ENCODE measurements at regions not wholly inside any gene's neighbourhood (a gene's known extent, or its start where the extent isn't known, plus 50 kb on each side); places are given as distances from the start of the nearest gene placed in this dataset.
A peak's percentile ranks its signal among the peaks of the same experiment; 100 is the strongest.

DNA sequence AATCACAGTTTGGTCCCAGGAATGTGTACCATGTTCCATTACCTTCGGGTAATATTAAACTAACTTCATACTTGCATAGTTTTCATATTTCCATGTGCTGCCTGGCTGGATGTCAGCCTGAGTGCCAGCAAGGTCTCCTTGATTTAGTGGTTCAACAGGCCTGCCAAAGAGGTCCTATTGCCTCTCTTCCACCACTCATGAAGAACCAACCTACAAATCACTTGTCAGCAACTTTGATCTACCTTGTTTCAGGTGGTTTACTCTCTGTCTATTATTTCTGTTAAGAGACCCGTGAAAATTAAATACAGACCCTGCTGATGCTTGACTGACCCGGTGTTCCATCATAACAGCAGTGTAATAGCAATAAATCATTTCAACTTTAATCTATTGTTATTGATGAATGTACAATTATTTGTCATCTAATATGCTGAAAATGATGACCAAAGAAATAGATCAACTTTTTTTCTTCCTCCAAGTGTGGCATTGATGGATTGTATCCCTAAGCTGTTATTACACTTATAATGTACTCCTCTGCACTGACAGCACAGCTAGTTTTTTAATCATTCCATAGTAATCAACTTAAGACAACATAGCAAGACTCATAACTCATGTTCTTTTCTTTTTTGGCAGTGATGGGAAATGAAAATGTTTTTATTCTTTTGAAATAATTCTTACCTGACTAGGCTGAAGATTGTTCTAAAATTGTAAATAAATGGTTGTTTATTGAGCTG lies 1220.2 kb upstream of the ACVR2A start:
- Histone ChIP-seq H3K4me1 (ENCODE audit: control insufficient read depth in 2 of 3, insufficient read depth in 2 of 3, low read depth in 1 of 3, low read length in 3 of 3) (peaks cover 0 to 6% (median 0%) of the 10 kb centered on the region in 3 donors), H3K9ac (ENCODE audit: low read length in 3 of 3) (no peak overlapping the region), H3K27me3 (ENCODE audit: control insufficient read depth, insufficient read depth, low read length) (no peaks in the 10 kb centered on the region), H3K36me3 (ENCODE audit: control insufficient read depth in 2 of 3, insufficient read depth in 3 of 3, low read length in 3 of 3) (no peaks in the 10 kb centered on the region), H3K4me3 (ENCODE audit: low read length in 3 of 3) (no peak overlapping the region), H3K27ac (ENCODE audit: low read depth in 2 of 2, low read length in 2 of 2) (no peak overlapping the region), H3K9me3 (ENCODE audit: control insufficient read depth in 2 of 3, insufficient read depth in 1 of 3, low read length in 3 of 3) (no peaks in the 10 kb centered on the region)
- no peak for FAIRE-seq
- intact Hi-C loops (cut with DNase I), result no loop called here
- no peak for TF ChIP-seq CTCF (IDR thresholded peaks at IDR 0.05; ENCODE audit: borderline replicate concordance, extremely low read depth, insufficient read depth)
- DNase-seq, result peak in 4 of 5 donors; percentile 18 to 68 (median 49)

DNA sequence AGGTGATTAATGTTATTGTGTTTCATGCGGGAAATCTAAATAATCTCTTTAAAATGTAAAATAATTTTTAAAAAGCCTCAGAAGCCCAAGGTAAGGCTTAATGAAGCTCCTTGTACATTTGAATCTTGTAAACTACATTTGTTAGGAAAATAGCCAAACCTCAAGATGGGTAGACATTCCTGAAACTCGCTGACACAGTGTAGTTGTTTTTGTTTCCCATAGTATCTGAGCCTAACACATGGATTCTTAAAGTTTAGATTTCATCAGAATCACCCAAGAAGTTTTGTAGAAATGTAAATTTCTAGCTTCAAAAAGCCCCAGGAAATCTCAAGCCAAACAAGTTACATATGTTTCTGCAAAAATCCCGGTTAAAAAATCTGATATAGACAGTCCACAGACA lies 1221.1 kb upstream of the ACVR2A start:
- Histone ChIP-seq H3K4me3 (ENCODE audit: low read length in 3 of 3) (no peak overlapping the region), H3K27ac (ENCODE audit: low read depth in 2 of 2, low read length in 2 of 2) (no peak overlapping the region), H3K4me1 (ENCODE audit: control insufficient read depth in 2 of 3, insufficient read depth in 2 of 3, low read depth in 1 of 3, low read length in 3 of 3) (peaks cover 0 to 6% (median 0%) of the 10 kb centered on the region in 3 donors), H3K27me3 (ENCODE audit: control insufficient read depth, insufficient read depth, low read length) (no peaks in the 10 kb centered on the region), H3K36me3 (ENCODE audit: control insufficient read depth in 2 of 3, insufficient read depth in 3 of 3, low read length in 3 of 3) (no peaks in the 10 kb centered on the region), H3K9me3 (ENCODE audit: control insufficient read depth in 2 of 3, insufficient read depth in 1 of 3, low read length in 3 of 3) (no peaks in the 10 kb centered on the region), H3K9ac (ENCODE audit: low read length in 3 of 3) (no peak overlapping the region)
- intact Hi-C loops (cut with DNase I), result no loop called here
- FAIRE-seq, result no peak
- TF ChIP-seq CTCF (IDR thresholded peaks at IDR 0.05; ENCODE audit: borderline replicate concordance, extremely low read depth, insufficient read depth), result no peak
- no peak for DNase-seq

DNA sequence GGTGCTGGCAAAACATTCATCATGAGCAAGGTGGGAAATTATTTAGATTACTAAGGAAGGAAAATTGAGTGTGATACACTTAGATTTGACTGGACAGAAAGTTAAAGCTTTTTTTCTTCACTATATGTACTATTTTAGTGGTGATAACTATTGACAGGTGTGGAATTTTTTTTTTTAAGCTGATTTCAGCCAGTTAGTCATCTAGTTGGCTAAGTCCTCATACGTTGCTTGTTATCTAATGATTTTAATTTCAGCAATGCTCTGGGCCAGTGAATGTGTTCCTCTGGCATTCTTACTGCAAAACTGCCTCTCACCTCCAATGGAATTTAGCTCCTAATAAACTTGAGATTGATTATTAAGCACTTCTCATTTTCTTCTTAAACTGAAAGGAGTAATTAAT lies 1223.2 kb upstream of the ACVR2A start:
- no peak overlapping the region for H3K4me3 ChIP-seq (ENCODE audit: low read length in 3 of 3)
- H3K27ac ChIP-seq (ENCODE audit: low read depth in 2 of 2, low read length in 2 of 2), result no peak overlapping the region
- no peaks in the 10 kb centered on the region for H3K9me3 ChIP-seq (ENCODE audit: control insufficient read depth in 2 of 3, insufficient read depth in 1 of 3, low read length in 3 of 3)
- DNase-seq (no peak), FAIRE-seq (no peak)
- intact Hi-C loops (cut with DNase I), result no loop called here
- H3K36me3 ChIP-seq (ENCODE audit: control insufficient read depth in 2 of 3, insufficient read depth in 3 of 3, low read length in 3 of 3), result no peaks in the 10 kb centered on the region
- no peak overlapping the region for H3K9ac ChIP-seq (ENCODE audit: low read length in 3 of 3)
- no peak for TF ChIP-seq CTCF (IDR thresholded peaks at IDR 0.05; ENCODE audit: borderline replicate concordance, extremely low read depth, insufficient read depth)
- H3K4me1 ChIP-seq (ENCODE audit: control insufficient read depth in 2 of 3, insufficient read depth in 2 of 3, low read depth in 1 of 3, low read length in 3 of 3), result peaks cover 0 to 6% (median 0%) of the 10 kb centered on the region in 3 donors
- no peaks in the 10 kb centered on the region for H3K27me3 ChIP-seq (ENCODE audit: control insufficient read depth, insufficient read depth, low read length)

DNA sequence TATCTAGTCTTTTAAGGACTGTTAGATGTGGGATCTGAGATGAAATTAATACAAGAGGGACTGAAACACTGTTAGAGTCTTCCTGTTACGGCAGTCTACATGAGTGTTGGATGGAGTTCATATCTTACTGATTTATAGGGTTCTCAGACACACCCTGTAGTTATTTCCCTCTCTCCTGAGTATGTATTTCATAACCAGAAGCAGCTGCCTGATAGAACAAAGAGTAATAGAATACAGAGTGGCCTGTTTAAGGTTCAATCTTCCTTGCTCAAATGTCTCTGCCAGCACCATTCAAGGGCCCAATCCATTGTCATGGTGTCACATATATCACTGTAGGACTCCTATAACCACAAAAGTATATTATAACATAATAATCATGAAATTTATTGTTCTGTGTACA lies 1229.1 kb upstream of the ACVR2A start:
- Histone ChIP-seq H3K27me3 (ENCODE audit: control insufficient read depth, insufficient read depth, low read length) (no peaks in the 10 kb centered on the region), H3K9me3 (ENCODE audit: control insufficient read depth in 2 of 3, insufficient read depth in 1 of 3, low read length in 3 of 3) (no peaks in the 10 kb centered on the region), H3K36me3 (ENCODE audit: control insufficient read depth in 2 of 3, insufficient read depth in 3 of 3, low read length in 3 of 3) (no peaks in the 10 kb centered on the region), H3K27ac (ENCODE audit: low read depth in 2 of 2, low read length in 2 of 2) (no peak overlapping the region), H3K4me3 (ENCODE audit: low read length in 3 of 3) (no peak overlapping the region), H3K4me1 (ENCODE audit: control insufficient read depth in 2 of 3, insufficient read depth in 2 of 3, low read depth in 1 of 3, low read length in 3 of 3) (no peaks in the 10 kb centered on the region), H3K9ac (ENCODE audit: low read length in 3 of 3) (no peak overlapping the region)
- FAIRE-seq (no peak), DNase-seq (no peak)
- intact Hi-C loops (cut with DNase I), result no loop called here
- TF ChIP-seq CTCF (IDR thresholded peaks at IDR 0.05; ENCODE audit: borderline replicate concordance, extremely low read depth, insufficient read depth), result no peak

All from kidney (tissue), 13 donors.